ENCODE measurements at regions not wholly inside any gene's neighbourhood (a gene's known extent, or its start where the extent isn't known, plus 50 kb on each side); places are given as distances from the start of the nearest gene placed in this dataset.
"Not testable (repeated sequence)": the region's sequence is repeated elsewhere in the genome, so short reads cannot be mapped to it uniquely, and the experiment has no call there.

GRCh38 chr7:149604521-149604920, 106.9 kb upstream of the ZNF746 start:
- peaks cover 18% of the 10 kb centered on the region for H3K4me1 ChIP-seq (ENCODE audit: low read depth)
- DNase-seq (ENCODE audit: low read depth in 1 of 2, low spot score in 1 of 2): peak in 1 of 2 donors; percentile 18
- H3K27ac ChIP-seq: no peak overlapping the region
- H3K36me3 ChIP-seq: peaks cover 8% of the 10 kb centered on the region
- no peaks in the 10 kb centered on the region for H3K27me3 ChIP-seq
- TF ChIP-seq CTCF (IDR thresholded peaks at IDR 0.05; ENCODE audit: low read depth, low read length): no peak
- no peak overlapping the region for H3K4me3 ChIP-seq
- no peaks in the 10 kb centered on the region for H3K9me3 ChIP-seq (ENCODE audit: low read depth)

GRCh38 chr7:149600669-149601330, 103.2 kb upstream of the ZNF746 start:
- Histone ChIP-seq H3K4me1 (ENCODE audit: low read depth) (peaks cover 14% of the 10 kb centered on the region), H3K27ac (peak overlapping the region; percentile 79)
- H3K4me3 ChIP-seq; H3K36me3 ChIP-seq; H3K27me3 ChIP-seq; H3K9me3 ChIP-seq (ENCODE audit: low read depth): not testable (repeated sequence)
- peak in 1 of 2 donors; percentile 71 for DNase-seq (ENCODE audit: low read depth in 1 of 2, low spot score in 1 of 2)

- H3K27ac ChIP-seq: peak overlapping the region; percentile 79
- no peak for TF ChIP-seq CTCF (IDR thresholded peaks at IDR 0.05; ENCODE audit: low read depth, low read length)
- H3K4me1 ChIP-seq (ENCODE audit: low read depth): peaks cover 14% of the 10 kb centered on the region
- H3K27me3 ChIP-seq: no peaks in the 10 kb centered on the region
- no peak for DNase-seq (ENCODE audit: low read depth in 1 of 2, low spot score in 1 of 2)
- H3K36me3 ChIP-seq: peaks cover 6% of the 10 kb centered on the region
- H3K4me3 ChIP-seq: no peak overlapping the region
- no peaks in the 10 kb centered on the region for H3K9me3 ChIP-seq (ENCODE audit: low read depth)
These were observed 102.1 kb upstream of the ZNF746 start for GRCh38 chr7:149599636-149600206.

GRCh38 chr7:149598721-149599308, 101.2 kb upstream of the ZNF746 start:
- H3K9me3 ChIP-seq (ENCODE audit: low read depth): no peaks in the 10 kb centered on the region
- peak; percentile 59 for TF ChIP-seq CTCF (IDR thresholded peaks at IDR 0.05; ENCODE audit: low read depth, low read length)
- H3K36me3 ChIP-seq: peaks cover 6% of the 10 kb centered on the region
- H3K27me3 ChIP-seq: no peaks in the 10 kb centered on the region
- H3K4me3 ChIP-seq: no peak overlapping the region
- peak overlapping the region; percentile 72 for H3K27ac ChIP-seq
- peaks cover 14% of the 10 kb centered on the region for H3K4me1 ChIP-seq (ENCODE audit: low read depth)
- peak; percentile 52 to 53 for DNase-seq (ENCODE audit: low read depth in 1 of 2, low spot score in 1 of 2)

- not testable (repeated sequence) for H3K27ac ChIP-seq; DNase-seq (ENCODE audit: low read depth in 1 of 2, low spot score in 1 of 2); H3K4me3 ChIP-seq; H3K27me3 ChIP-seq; H3K9me3 ChIP-seq (ENCODE audit: low read depth); H3K36me3 ChIP-seq
- H3K4me1 ChIP-seq (ENCODE audit: low read depth): peaks cover 14% of the 10 kb centered on the region
These were observed 100.2 kb upstream of the ZNF746 start for GRCh38 chr7:149597789-149598188.

- TF ChIP-seq CTCF (IDR thresholded peaks at IDR 0.05; ENCODE audit: low read depth, low read length): no peak
- H3K27me3 ChIP-seq: no peaks in the 10 kb centered on the region
- H3K4me3 ChIP-seq: no peak overlapping the region
- no peaks in the 10 kb centered on the region for H3K36me3 ChIP-seq
- peaks cover 7% of the 10 kb centered on the region for H3K4me1 ChIP-seq (ENCODE audit: low read depth)
- peak in 1 of 2 donors; percentile 49 for DNase-seq (ENCODE audit: low read depth in 1 of 2, low spot score in 1 of 2)
- H3K9me3 ChIP-seq (ENCODE audit: low read depth): no peaks in the 10 kb centered on the region
- peak overlapping the region; percentile 49 for H3K27ac ChIP-seq
These were observed 97.9 kb upstream of the ZNF746 start for GRCh38 chr7:149595541-149595940.

Data from cardiac muscle cell (in vitro differentiated cells and primary cell).